Lung (tissue), 11 donors: ENCODE measurements at regions not wholly inside any gene's neighbourhood (a gene's known extent, or its start where the extent isn't known, plus 50 kb on each side); places are given as distances from the start of the nearest gene placed in this dataset.

Experiments used
- ATAC-seq: fragments of 200-7000 bp; cut with Tn5 transposase; one replicate; pipeline ENCODE4 v1.9.1; 2020; ENCODE audit warnings: moderate number of reproducible peaks; ENCODE audit not compliant: insufficient read depth, low FRiP score
- DNase-seq, 3 donors: peaks; one replicate each; pipeline ENCODE4 v3.0.0-alpha.2; 2013 to 2017
- H3K27ac ChIP-seq, 2 donors: one replicate each; pipeline ENCODE4 v1.5.1; 2013; ENCODE audit warnings: mild to moderate bottlenecking in 2 of 2, moderate library complexity in 2 of 2, control low read depth in 1 of 2, inconsistent platforms in 1 of 2, low read depth in 1 of 2, low read length in 1 of 2
- H3K27me3 ChIP-seq, 3 donors: one replicate each; pipeline ENCODE4 v1.5.1; 2013; ENCODE audit warnings: low read length in 2 of 3; ENCODE audit not compliant: control insufficient read depth in 3 of 3, insufficient read depth in 3 of 3
- H3K36me3 ChIP-seq, 4 donors: one replicate each; pipeline ENCODE4 v1.5.1; 2013; ENCODE audit warnings: low read length in 4 of 4, mild to moderate bottlenecking in 1 of 4, moderate library complexity in 1 of 4; ENCODE audit not compliant: control insufficient read depth in 4 of 4, insufficient read depth in 4 of 4
- H3K4me1 ChIP-seq, 5 donors: one replicate each; pipeline ENCODE4 v1.5.1; 2013; ENCODE audit warnings: low read length in 5 of 5, mild to moderate bottlenecking in 2 of 5, moderate library complexity in 1 of 5; ENCODE audit not compliant: control insufficient read depth in 5 of 5, insufficient read depth in 5 of 5
- H3K4me3 ChIP-seq: one replicate; pipeline ENCODE4 v1.5.1; 2013; ENCODE audit warnings: mild to moderate bottlenecking, control low read depth, moderate library complexity
- H3K9ac ChIP-seq, 2 donors: one replicate each; pipeline ENCODE4 v1.5.1; 2013; ENCODE audit warnings: low read length in 2 of 2, control low read depth in 1 of 2; ENCODE audit not compliant: insufficient read depth in 1 of 2
- H3K9me3 ChIP-seq, 4 donors: one replicate each; pipeline ENCODE4 v1.5.1; 2013; ENCODE audit warnings: low read length in 3 of 4, mild to moderate bottlenecking in 1 of 4, moderate library complexity in 1 of 4; ENCODE audit not compliant: control insufficient read depth in 4 of 4, insufficient read depth in 3 of 4
- CTCF ChIP-seq: IDR thresholded peaks from 2 replicates; pipeline ENCODE4 v1.5.1; 2012; ENCODE audit warnings: mild to moderate bottlenecking; ENCODE audit errors: control extremely low read depth, extremely low read depth
- WGBS, 2 donors: extraction: QIAGEN DNeasy Blood & Tissue Kit; methylation state at CpG; one replicate each; pipeline ENCODE4 v1.1.7; 2013; 5-methylcytosine and 5-hydroxymethylcytosine counted together
- donor health status: control.
- donor health status: control.
- donor health status: Bipolar disorder and iron deficiency.
- donor health status: healthy.
- donor health status: DM: yes; HTN: yes; CAD: no.

- Histone ChIP-seq H3K4me3 (no peak overlapping the region), H3K9ac (no peak overlapping the region), H3K27me3 (no peaks in the 10 kb centered on the region), H3K36me3 (no peaks in the 10 kb centered on the region), H3K4me1 (no peaks in the 10 kb centered on the region), H3K9me3 (peaks cover 0 to 3% (median 1%) of the 10 kb centered on the region in 4 donors), H3K27ac (no peak overlapping the region)
- no peak for TF ChIP-seq CTCF
- no peak for ATAC-seq
- WGBS, 2 donors, result 78 to 84% methylated on average over 2 of the region's 2 CpGs
- DNase-seq, result no peak
Measured at GRCh38 chr4:156321203-156321602, 367.5 kb upstream of the CTSO start.

- no peak for ATAC-seq
- peak in 2 of 3 donors; percentile 54 to 73 for DNase-seq
- Histone ChIP-seq H3K4me3 (no peak overlapping the region), H3K27ac (no peak overlapping the region), H3K36me3 (no peaks in the 10 kb centered on the region), H3K4me1 (peaks cover 0 to 15% (median 0%) of the 10 kb centered on the region in 5 donors), H3K9ac (no peak overlapping the region), H3K9me3 (peaks cover 0 to 3% (median 0%) of the 10 kb centered on the region in 4 donors), H3K27me3 (no peaks in the 10 kb centered on the region)
- TF ChIP-seq CTCF, result no peak
- WGBS, 2 donors, result 45 to 63% methylated on average over 2 of the region's 2 CpGs
Measured at GRCh38 chr4:156313497-156313896, 359.8 kb upstream of the CTSO start.

GRCh38 chr4:156312261-156312847 lies 358.7 kb upstream of the CTSO start:
- WGBS, 2 donors, result 38 to 59% methylated on average over 3 of the region's 3 CpGs
- Histone ChIP-seq H3K27me3 (no peaks in the 10 kb centered on the region), H3K9me3 (no peaks in the 10 kb centered on the region), H3K9ac (no peak overlapping the region), H3K4me1 (peaks cover 0 to 15% (median 0%) of the 10 kb centered on the region in 5 donors), H3K36me3 (no peaks in the 10 kb centered on the region), H3K27ac (no peak overlapping the region), H3K4me3 (no peak overlapping the region)
- ATAC-seq (no peak), DNase-seq (peak in 1 of 3 donors; percentile 25)
- TF ChIP-seq CTCF, result no peak

GRCh38 chr4:156309031-156309430 lies 355.4 kb upstream of the CTSO start:
- DNase-seq (no peak), ATAC-seq (no peak)
- H3K9me3 ChIP-seq, result no peaks in the 10 kb centered on the region
- no peak overlapping the region for H3K9ac ChIP-seq
- H3K4me1 ChIP-seq, result peaks cover 0 to 15% (median 2%) of the 10 kb centered on the region in 5 donors
- H3K27me3 ChIP-seq, result no peaks in the 10 kb centered on the region
- H3K4me3 ChIP-seq, result no peak overlapping the region
- H3K27ac ChIP-seq, result no peak overlapping the region
- H3K36me3 ChIP-seq, result no peaks in the 10 kb centered on the region
- TF ChIP-seq CTCF, result no peak
